Adipocyte (in vitro differentiated cells): ENCODE measurements at regions not wholly inside any gene's neighbourhood (a gene's known extent, or its start where the extent isn't known, plus 50 kb on each side); places are given as distances from the start of the nearest gene placed in this dataset.

ENCODE experiments used
- DNase-seq: peaks from one replicate; pipeline ENCODE4 v3.0.0-alpha.2; 2015; ENCODE audit warnings: low read depth
- H3K27me3 ChIP-seq: replicated peaks from 2 replicates; pipeline ENCODE4 v1.7.0; 2013; ENCODE audit warnings: mild to moderate bottlenecking, low read length, moderate library complexity; ENCODE audit not compliant: control insufficient read depth, insufficient read depth
- H3K36me3 ChIP-seq: 2 replicates; pipeline ENCODE4 v1.7.0; 2013; ENCODE audit warnings: low read length, mild to moderate bottlenecking, moderate library complexity; ENCODE audit not compliant: control insufficient read depth, insufficient read depth, severe bottlenecking
- H3K4me1 ChIP-seq: 2 replicates; pipeline ENCODE4 v1.7.0; 2013; ENCODE audit warnings: mild to moderate bottlenecking, low read length, moderate library complexity; ENCODE audit not compliant: control insufficient read depth, insufficient read depth
- H3K4me3 ChIP-seq: 2 replicates; pipeline ENCODE4 v1.7.0; 2013; ENCODE audit warnings: mild to moderate bottlenecking, low read length, moderate library complexity
- H3K9ac ChIP-seq: 2 replicates; pipeline ENCODE4 v1.7.0; 2013; ENCODE audit warnings: mild to moderate bottlenecking, low read length, moderate library complexity
- H3K9me3 ChIP-seq: 2 replicates; pipeline ENCODE4 v1.7.0; 2013; ENCODE audit warnings: mild to moderate bottlenecking, low read length, moderate library complexity; ENCODE audit not compliant: control insufficient read depth

- Histone ChIP-seq H3K4me3 (no peak overlapping the region), H3K4me1 (peaks cover 24% of the 10 kb centered on the region), H3K27me3 (no peaks in the 10 kb centered on the region), H3K9ac (no peak overlapping the region), H3K36me3 (no peaks in the 10 kb centered on the region), H3K9me3 (no peaks in the 10 kb centered on the region)
- DNase-seq: peak; percentile 59
Measured at GRCh38 chr14:51547701-51548100, 104.0 kb upstream of the FRMD6 start.

- peak; percentile 40 for DNase-seq
- Histone ChIP-seq H3K9me3 (no peaks in the 10 kb centered on the region), H3K4me3 (no peak overlapping the region), H3K9ac (no peak overlapping the region), H3K27me3 (no peaks in the 10 kb centered on the region), H3K4me1 (peaks cover 24% of the 10 kb centered on the region), H3K36me3 (no peaks in the 10 kb centered on the region)
Measured at GRCh38 chr14:51548187-51548586, 103.5 kb upstream of the FRMD6 start.

GRCh38 chr14:51550636-51551035, 101.1 kb upstream of the FRMD6 start:
- no peak overlapping the region for H3K9ac ChIP-seq
- H3K36me3 ChIP-seq: no peaks in the 10 kb centered on the region
- no peak overlapping the region for H3K4me3 ChIP-seq
- no peak for DNase-seq
- H3K9me3 ChIP-seq: no peaks in the 10 kb centered on the region
- no peaks in the 10 kb centered on the region for H3K27me3 ChIP-seq
- H3K4me1 ChIP-seq: peaks cover 40% of the 10 kb centered on the region

- no peak for DNase-seq
- Histone ChIP-seq H3K4me3 (no peak overlapping the region), H3K27me3 (no peaks in the 10 kb centered on the region), H3K9ac (no peak overlapping the region), H3K36me3 (no peaks in the 10 kb centered on the region), H3K9me3 (no peaks in the 10 kb centered on the region), H3K4me1 (peaks cover 29% of the 10 kb centered on the region)
Measured at GRCh38 chr14:51552275-51552674, 99.4 kb upstream of the FRMD6 start.

GRCh38 chr14:51552768-51553404, 98.8 kb upstream of the FRMD6 start:
- H3K9me3 ChIP-seq: no peaks in the 10 kb centered on the region
- DNase-seq: no peak
- H3K9ac ChIP-seq: no peak overlapping the region
- H3K4me3 ChIP-seq: no peak overlapping the region
- peaks cover 23% of the 10 kb centered on the region for H3K4me1 ChIP-seq
- no peaks in the 10 kb centered on the region for H3K27me3 ChIP-seq
- H3K36me3 ChIP-seq: no peaks in the 10 kb centered on the region

DNA sequence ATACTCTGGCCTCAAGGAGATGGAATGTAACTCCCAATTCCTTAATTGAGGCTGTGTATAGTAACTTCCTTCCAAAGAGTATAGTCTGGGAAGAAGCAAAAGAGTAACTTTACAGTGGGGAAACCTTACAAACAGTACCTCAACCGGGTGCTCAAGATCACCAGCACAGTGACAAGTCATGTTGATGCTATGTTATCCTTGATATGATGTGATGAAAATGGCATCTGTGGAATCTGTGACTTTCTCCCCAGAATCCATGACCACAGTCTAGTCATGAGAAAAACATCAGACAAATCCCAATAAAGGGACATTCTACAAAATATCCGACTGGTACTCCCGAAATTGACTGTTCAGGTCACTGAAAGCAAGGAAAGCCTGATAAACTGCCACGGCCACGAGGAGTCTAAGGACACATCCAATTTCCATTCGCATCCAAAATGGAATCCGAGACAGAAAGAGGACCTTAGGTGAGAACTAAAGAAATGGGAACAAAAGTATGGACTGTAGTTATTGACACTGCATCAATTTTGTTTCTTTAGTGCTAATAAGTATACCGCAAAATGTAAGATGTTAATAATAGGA, 97.3 kb upstream of the FRMD6 start:
- H3K9ac ChIP-seq: peak overlapping the region; percentile 60
- no peaks in the 10 kb centered on the region for H3K9me3 ChIP-seq
- H3K27me3 ChIP-seq: no peaks in the 10 kb centered on the region
- no peaks in the 10 kb centered on the region for H3K36me3 ChIP-seq
- H3K4me1 ChIP-seq: peaks cover 19% of the 10 kb centered on the region
- peak overlapping the region; percentile 35 for H3K4me3 ChIP-seq
- peak; percentile 74 for DNase-seq

DNA sequence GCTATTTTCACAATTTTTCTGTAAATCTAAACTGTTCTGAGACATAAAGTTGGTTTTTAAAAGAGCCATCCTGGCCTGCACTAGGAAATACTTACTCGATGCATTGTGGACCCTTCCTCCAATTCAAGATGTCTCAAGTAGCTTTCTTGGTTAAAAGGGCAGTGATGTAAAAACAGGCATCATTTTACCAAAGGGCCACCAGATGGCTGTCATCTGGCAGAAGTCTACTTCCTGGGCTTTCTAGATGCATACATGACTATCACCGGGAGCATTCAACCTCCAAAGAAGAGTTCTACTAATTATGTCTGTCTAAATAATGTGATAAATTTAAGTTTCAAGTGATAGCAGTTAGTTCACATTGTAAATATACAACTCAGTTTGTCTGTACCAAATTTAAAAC, 96.8 kb upstream of the FRMD6 start:
- DNase-seq: peak; percentile 48
- H3K9me3 ChIP-seq: no peaks in the 10 kb centered on the region
- peak overlapping the region; percentile 60 for H3K9ac ChIP-seq
- no peaks in the 10 kb centered on the region for H3K36me3 ChIP-seq
- no peaks in the 10 kb centered on the region for H3K27me3 ChIP-seq
- H3K4me1 ChIP-seq: peaks cover 19% of the 10 kb centered on the region
- H3K4me3 ChIP-seq: peak overlapping the region; percentile 35

GRCh38 chr14:51561141-51561540, 90.6 kb upstream of the FRMD6 start:
- H3K9ac ChIP-seq: no peak overlapping the region
- no peaks in the 10 kb centered on the region for H3K27me3 ChIP-seq
- DNase-seq: no peak
- no peaks in the 10 kb centered on the region for H3K9me3 ChIP-seq
- no peak overlapping the region for H3K4me3 ChIP-seq
- no peaks in the 10 kb centered on the region for H3K4me1 ChIP-seq
- no peaks in the 10 kb centered on the region for H3K36me3 ChIP-seq

GRCh38 chr14:51562816-51563215, 88.9 kb upstream of the FRMD6 start:
- Histone ChIP-seq H3K4me3 (no peak overlapping the region), H3K9ac (no peak overlapping the region), H3K4me1 (no peaks in the 10 kb centered on the region), H3K36me3 (no peaks in the 10 kb centered on the region), H3K9me3 (no peaks in the 10 kb centered on the region), H3K27me3 (no peaks in the 10 kb centered on the region)
- no peak for DNase-seq

- no peak overlapping the region for H3K4me3 ChIP-seq
- no peak overlapping the region for H3K9ac ChIP-seq
- no peak for DNase-seq
- no peaks in the 10 kb centered on the region for H3K9me3 ChIP-seq
- H3K4me1 ChIP-seq: no peaks in the 10 kb centered on the region
- H3K27me3 ChIP-seq: no peaks in the 10 kb centered on the region
- H3K36me3 ChIP-seq: no peaks in the 10 kb centered on the region
Measured at GRCh38 chr14:51563560-51563959, 88.2 kb upstream of the FRMD6 start.

DNA sequence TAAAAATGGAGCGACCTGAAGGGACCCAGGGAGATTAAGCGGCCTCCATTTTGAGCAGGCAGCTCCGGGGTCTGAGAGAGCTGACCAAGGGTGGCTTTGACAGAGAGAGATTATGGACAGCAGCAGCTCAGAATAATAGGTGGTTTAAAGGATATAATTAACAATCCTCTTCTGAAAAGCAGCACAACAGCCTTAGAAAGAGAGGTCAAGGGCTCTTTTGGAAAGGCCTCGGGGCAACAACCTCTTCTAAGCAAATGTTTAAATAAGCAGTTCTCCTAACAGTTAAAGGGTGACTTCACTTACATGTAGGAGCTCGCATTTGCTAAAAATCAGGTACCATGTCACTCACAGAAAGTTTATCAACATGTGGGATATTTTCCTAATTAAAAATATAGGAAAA, 87.2 kb upstream of the FRMD6 start:
- DNase-seq: no peak
- Histone ChIP-seq H3K36me3 (no peaks in the 10 kb centered on the region), H3K27me3 (no peaks in the 10 kb centered on the region), H3K4me1 (no peaks in the 10 kb centered on the region), H3K4me3 (no peak overlapping the region), H3K9ac (no peak overlapping the region), H3K9me3 (no peaks in the 10 kb centered on the region)
